HG02610 (cell line): ENCODE measurements at regions not wholly inside any gene's neighbourhood (a gene's known extent, or its start where the extent isn't known, plus 50 kb on each side); places are given as distances from the start of the nearest gene placed in this dataset.

Source experiments
- ATAC-seq: cut with Tn5 transposase; IDR thresholded peaks from one replicate; pipeline ENCODE4 v1.9.1; 2021; ENCODE audit warnings: mild to moderate bottlenecking, moderate library complexity; ENCODE audit not compliant: unreplicated experiment

- no peak for ATAC-seq
Observed at GRCh38 chr7:131232768-131233167, 94.9 kb upstream of the MKLN1 start.

GRCh38 chr7:131233193-131233592 lies 94.5 kb upstream of the MKLN1 start:
- no peak for ATAC-seq

- ATAC-seq, result no peak
Observed at GRCh38 chr7:131234719-131235488, 92.8 kb upstream of the MKLN1 start.

- no peak for ATAC-seq
Observed at GRCh38 chr7:131235489-131236317, 92.0 kb upstream of the MKLN1 start.

GRCh38 chr7:131236318-131236672 lies 91.4 kb upstream of the MKLN1 start:
- no peak for ATAC-seq

GRCh38 chr7:131238347-131238931 lies 89.2 kb upstream of the MKLN1 start:
- no peak for ATAC-seq

- no peak for ATAC-seq
Observed at GRCh38 chr7:131241386-131241785, 86.3 kb upstream of the MKLN1 start.

- ATAC-seq, result no peak
Observed at GRCh38 chr7:131242123-131242650, 85.5 kb upstream of the MKLN1 start.

GRCh38 chr7:131244259-131244852 lies 83.3 kb upstream of the MKLN1 start:
- no peak for ATAC-seq

- ATAC-seq, result no peak
Observed at GRCh38 chr7:131249003-131249402, 78.7 kb upstream of the MKLN1 start.

- no peak for ATAC-seq
Observed at GRCh38 chr7:131249483-131249882, 78.2 kb upstream of the MKLN1 start.

- ATAC-seq, result no peak
Observed at GRCh38 chr7:131250331-131250730, 77.3 kb upstream of the MKLN1 start.

GRCh38 chr7:131251371-131251770 lies 76.3 kb upstream of the MKLN1 start:
- ATAC-seq, result no peak

- no peak for ATAC-seq
Observed at GRCh38 chr7:131252976-131253375, 74.7 kb upstream of the MKLN1 start.

- no peak for ATAC-seq
Observed at GRCh38 chr7:131254211-131254610, 73.5 kb upstream of the MKLN1 start.

GRCh38 chr7:131255242-131255641 lies 72.4 kb upstream of the MKLN1 start:
- ATAC-seq, result no peak

- no peak for ATAC-seq
Observed at GRCh38 chr7:131261476-131261994, 66.1 kb upstream of the MKLN1 start.

- no peak for ATAC-seq
Observed at GRCh38 chr7:131265227-131265626, 62.4 kb upstream of the MKLN1 start.

- no peak for ATAC-seq
Observed at GRCh38 chr7:131267631-131268030, 60.0 kb upstream of the MKLN1 start.

GRCh38 chr7:131268906-131269305 lies 58.8 kb upstream of the MKLN1 start:
- ATAC-seq, result no peak

- no peak for ATAC-seq
Observed at GRCh38 chr7:131272086-131272485, 55.6 kb upstream of the MKLN1 start.
